ENCODE measurements at regions not wholly inside any gene's neighbourhood (a gene's known extent, or its start where the extent isn't known, plus 50 kb on each side); places are given as distances from the start of the nearest gene placed in this dataset.

- dilution Hi-C loops (cut with MboI; ENCODE audit: extremely low pct_ligation_motif_present, low sequenced_read_pairs) (no loop called here), intact Hi-C loops (cut with micrococcal nuclease) (no loop called here)
- TF ChIP-seq FOS (IDR thresholded peaks at IDR 0.05; ENCODE audit: borderline replicate concordance, insufficient read depth, low read length) = no peak
- TF ChIP-seq MYC (IDR thresholded peaks at IDR 0.05; ENCODE audit: low read depth, low read length) = no peak
- TF ChIP-seq JUN (IDR thresholded peaks at IDR 0.05; ENCODE audit: borderline replicate concordance, insufficient read depth, insufficient read length, low read depth) = no peak
- no peak for TF ChIP-seq POLR2AphosphoS5 (IDR thresholded peaks at IDR 0.05; ENCODE audit: insufficient read depth, low read depth, low read length)
- no peak for TF ChIP-seq EZH2 (IDR thresholded peaks at IDR 0.05; ENCODE audit: borderline replicate concordance, low read depth, low read length, severe bottlenecking)
- TF ChIP-seq GATA2 (IDR thresholded peaks at IDR 0.05; ENCODE audit: insufficient read depth, insufficient read length, low read depth, low read length) = no peak
- TF ChIP-seq POLR2A (IDR thresholded peaks at IDR 0.05; ENCODE audit: low read depth, low read length) = no peak
- no peak for TF ChIP-seq MAX (IDR thresholded peaks at IDR 0.05; ENCODE audit: insufficient read depth, insufficient read length)
- no peak for TF ChIP-seq CTCF (IDR thresholded peaks at IDR 0.05; ENCODE audit: extremely low read depth in 1 of 2, insufficient read depth in 1 of 2, low read depth in 1 of 2, low read length in 2 of 2)
- FAIRE-seq (no peak), DNase-seq (ENCODE audit: low read depth, low spot score) (no peak)
- Histone ChIP-seq H3K4me2 (ENCODE audit: insufficient read depth, low read length) (no peak overlapping the region), H3K9me1 (replicated peaks; ENCODE audit: control insufficient read depth, extremely low read depth, insufficient read depth, low read length) (no peaks in the 10 kb centered on the region), H3K9ac (replicated peaks; ENCODE audit: extremely low read depth, insufficient read depth, low read length) (no peak overlapping the region), H3K9me3 (replicated peaks; ENCODE audit: control insufficient read depth, insufficient read depth, low read length) (no peaks in the 10 kb centered on the region), H3K27me3 (ENCODE audit: control insufficient read depth in 2 of 2, insufficient read depth in 2 of 2, low read length in 2 of 2) (no peaks in the 10 kb centered on the region), H3K36me3 (ENCODE audit: control insufficient read depth in 2 of 2, extremely low read depth in 1 of 2, insufficient read depth in 2 of 2, low read length in 2 of 2) (no peaks in the 10 kb centered on the region), H3K27ac (ENCODE audit: insufficient read depth, low read depth, low read length) (no peak overlapping the region), H2AFZ (ENCODE audit: low read depth, low read length) (no peak overlapping the region), H3K79me2 (ENCODE audit: control insufficient read depth, insufficient read depth, low read length) (no peaks in the 10 kb centered on the region), H4K20me1 (replicated peaks; ENCODE audit: control insufficient read depth, extremely low read depth, insufficient read depth, low read length) (no peaks in the 10 kb centered on the region), H3K4me3 (replicated peaks in 1 of 3; ENCODE audit: insufficient read depth in 1 of 3, low read depth in 1 of 3, low read length in 3 of 3) (no peak overlapping the region), H3K4me1 (ENCODE audit: control insufficient read depth, extremely low read depth, insufficient read depth, low read length) (no peaks in the 10 kb centered on the region)
- BruUV-seq (replicated peaks) = no TSS peak
- ChIA-PET POLR2A (no interaction called here), CTCF (interaction anchor here (0.8 to 1.6 kb wide), 2 partner anchors 25 to 46 kb away, joined by 3 read pairs; no protein-coding TSS in a partner anchor)
Observed at GRCh38 chr15:35136321-35137189, 51.5 kb upstream of the NANOGP8 start.

Data from endothelial cell of umbilical vein (primary cell).